HG03565 (cell line): ENCODE measurements at regions not wholly inside any gene's neighbourhood (a gene's known extent, or its start where the extent isn't known, plus 50 kb on each side); places are given as distances from the start of the nearest gene placed in this dataset.

Source experiments
- ATAC-seq: cut with Tn5 transposase; IDR thresholded peaks from one replicate; pipeline ENCODE4 v1.9.1; 2021; ENCODE audit warnings: mild to moderate bottlenecking, moderate library complexity; ENCODE audit not compliant: unreplicated experiment

GRCh38 chr20:22374678-22375590, 209.4 kb downstream of the FOXA2 start:
- ATAC-seq = no peak

- ATAC-seq = no peak
Measured at GRCh38 chr20:22374066-22374465, 210.3 kb downstream of the FOXA2 start.

- ATAC-seq = no peak
Measured at GRCh38 chr20:22373164-22373895, 211.0 kb downstream of the FOXA2 start.

GRCh38 chr20:22371843-22372242, 212.5 kb downstream of the FOXA2 start:
- peak; percentile 88 for ATAC-seq

- no peak for ATAC-seq
Measured at GRCh38 chr20:22370137-22370536, 214.2 kb downstream of the FOXA2 start.

- no peak for ATAC-seq
Measured at GRCh38 chr20:22369100-22369499, 215.3 kb downstream of the FOXA2 start.

- no peak for ATAC-seq
Measured at GRCh38 chr20:22368235-22368634, 216.1 kb downstream of the FOXA2 start.

- no peak for ATAC-seq
Measured at GRCh38 chr20:22366631-22367030, 217.7 kb downstream of the FOXA2 start.

GRCh38 chr20:22354647-22355046, 229.7 kb downstream of the FOXA2 start:
- no peak for ATAC-seq

- ATAC-seq = no peak
Measured at GRCh38 chr20:22353586-22353985, 230.8 kb downstream of the FOXA2 start.

- ATAC-seq = no peak
Measured at GRCh38 chr20:22352019-22352418, 232.4 kb downstream of the FOXA2 start.

GRCh38 chr20:22350624-22351023, 233.7 kb downstream of the FOXA2 start:
- ATAC-seq = no peak

- ATAC-seq = no peak
Measured at GRCh38 chr20:22348010-22348409, 236.4 kb downstream of the FOXA2 start.

GRCh38 chr20:22346716-22347115, 237.7 kb downstream of the FOXA2 start:
- ATAC-seq = peak; percentile 48

GRCh38 chr20:22343612-22344011, 240.8 kb downstream of the FOXA2 start:
- ATAC-seq = no peak

- no peak for ATAC-seq
Measured at GRCh38 chr20:22342410-22342809, 242.0 kb downstream of the FOXA2 start.

- no peak for ATAC-seq
Measured at GRCh38 chr20:22341508-22341907, 242.9 kb downstream of the FOXA2 start.

GRCh38 chr20:22339946-22340345, 244.4 kb downstream of the FOXA2 start:
- ATAC-seq = no peak

- peak; percentile 60 for ATAC-seq
Measured at GRCh38 chr20:22339091-22339881, 245.1 kb downstream of the FOXA2 start.

- ATAC-seq = no peak
Measured at GRCh38 chr20:22338140-22338708, 246.1 kb downstream of the FOXA2 start.

GRCh38 chr20:22335210-22335609, 249.2 kb downstream of the FOXA2 start:
- ATAC-seq = no peak
